Effector memory CD8-positive, alpha-beta T cell (primary cell): ENCODE measurements at regions not wholly inside any gene's neighbourhood (a gene's known extent, or its start where the extent isn't known, plus 50 kb on each side); places are given as distances from the start of the nearest gene placed in this dataset.
"Not testable (repeated sequence)": the region's sequence is repeated elsewhere in the genome, so short reads cannot be mapped to it uniquely, and the experiment has no call there.

ENCODE experiments used
- ATAC-seq: fragments of 150-1000 bp; cut with Tn5 transposase; replicated peaks from 2 replicates; pipeline ENCODE4 v1.10.0; 2021; ENCODE audit warnings: mild to moderate bottlenecking, moderate library complexity
- DNase-seq, 3 experiments: peaks; one replicate each; pipeline ENCODE4 v3.0.0; 2021
- H3K27ac Mint-ChIP-seq, 2 donors: one replicate each; pipeline ENCODE4 v1.8.0; 2022; ENCODE audit warnings: mild to moderate bottlenecking in 2 of 2, mixed read lengths in 2 of 2, moderate library complexity in 2 of 2
- H3K27me3 Mint-ChIP-seq, 2 donors: one replicate each; pipeline ENCODE4 v1.8.0; 2022; ENCODE audit warnings: mixed read lengths in 2 of 2
- H3K36me3 Mint-ChIP-seq: one replicate; pipeline ENCODE4 v1.8.0; 2022; ENCODE audit warnings: mild to moderate bottlenecking, moderate library complexity, mixed read lengths; ENCODE audit not compliant: insufficient read depth
- H3K4me1 Mint-ChIP-seq, 2 donors: one replicate each; pipeline ENCODE4 v1.8.0; 2022; ENCODE audit warnings: low read depth in 2 of 2, mixed read lengths in 2 of 2
- H3K4me3 Mint-ChIP-seq, 2 donors: one replicate each; pipeline ENCODE4 v1.8.0; 2022; ENCODE audit warnings: mild to moderate bottlenecking in 2 of 2, mixed read lengths in 2 of 2, moderate library complexity in 2 of 2
- H3K9me3 Mint-ChIP-seq, 2 donors: one replicate each; pipeline ENCODE4 v1.8.0; 2022; ENCODE audit warnings: mixed read lengths in 2 of 2

DNA sequence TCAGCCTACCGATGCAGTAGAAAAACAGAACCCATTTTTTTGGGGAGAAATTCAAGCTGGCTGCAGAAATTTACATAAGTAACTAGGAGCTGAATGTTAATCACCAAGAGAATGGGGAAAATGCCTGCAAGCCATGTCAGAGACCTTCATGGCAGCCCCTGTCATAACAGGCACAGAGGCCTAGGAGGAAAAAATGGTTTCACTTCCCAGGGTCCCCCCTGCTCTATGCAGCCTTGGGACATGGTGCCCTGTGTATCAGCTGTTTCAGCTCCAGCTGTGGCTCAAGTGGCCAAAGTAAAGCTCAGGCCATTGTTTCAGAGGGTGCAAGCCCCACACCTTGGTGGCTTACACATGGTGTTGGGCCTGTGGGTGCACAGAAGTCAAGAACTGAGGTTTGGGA lies 842.5 kb downstream of the FLRT2 start:
- Mint-ChIP-seq H3K9me3 (peaks cover 7 to 11% of the 10 kb centered on the region in 2 donors), H3K4me1 (no peaks in the 10 kb centered on the region), H3K27ac (no peak overlapping the region), H3K27me3 (no peaks in the 10 kb centered on the region), H3K36me3 (no peaks in the 10 kb centered on the region), H3K4me3 (no peak overlapping the region)
- DNase-seq = no peak
- no peak for ATAC-seq

DNA sequence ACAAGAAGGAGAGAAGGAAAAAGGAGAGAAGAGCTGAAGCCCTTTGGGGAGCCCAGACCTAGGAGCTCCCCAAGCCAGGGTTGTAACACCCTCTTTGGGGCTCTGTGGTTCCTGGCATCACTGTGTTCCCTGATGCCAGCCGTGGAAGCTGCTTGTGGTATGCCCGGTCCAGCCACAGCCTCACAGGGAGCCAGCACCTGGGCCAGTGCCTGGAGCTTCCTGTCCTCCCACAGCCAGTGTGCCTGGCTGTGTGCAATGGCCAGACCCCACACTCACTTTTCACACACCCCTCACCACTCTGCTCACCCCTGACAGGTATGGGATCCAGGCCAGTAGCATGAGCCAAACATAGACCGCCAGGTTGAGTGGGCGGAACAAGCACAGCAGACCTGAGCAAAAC lies 834.7 kb downstream of the FLRT2 start:
- H3K9me3 Mint-ChIP-seq = peaks cover 0 to 8% of the 10 kb centered on the region in 2 donors
- DNase-seq (no peak), ATAC-seq (no peak)
- no peaks in the 10 kb centered on the region for H3K27me3 Mint-ChIP-seq
- no peak overlapping the region for H3K4me3 Mint-ChIP-seq
- no peaks in the 10 kb centered on the region for H3K4me1 Mint-ChIP-seq
- H3K36me3 Mint-ChIP-seq = no peaks in the 10 kb centered on the region
- no peak overlapping the region for H3K27ac Mint-ChIP-seq

DNA sequence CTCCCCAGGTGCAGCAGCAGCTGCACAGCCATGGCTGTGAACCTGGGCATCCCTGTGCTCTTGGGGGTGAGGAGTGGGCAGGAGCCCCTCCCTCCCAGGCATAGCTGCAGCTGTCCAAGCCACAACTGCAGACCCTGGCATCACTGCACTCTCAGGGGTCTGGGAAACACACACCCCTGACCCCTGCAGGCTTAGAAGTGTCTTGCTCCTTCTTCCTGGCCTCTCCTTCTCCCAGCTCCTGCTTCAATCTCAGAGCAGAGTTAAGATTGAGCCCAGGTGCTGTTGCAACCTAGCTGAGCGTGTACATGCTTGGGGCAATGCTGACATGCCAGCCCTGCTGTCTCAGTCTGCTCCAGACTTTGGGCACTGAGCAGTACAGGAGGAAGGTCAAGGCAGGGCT lies 833.6 kb downstream of the FLRT2 start:
- peaks cover 0 to 7% of the 10 kb centered on the region in 2 donors for H3K9me3 Mint-ChIP-seq
- ATAC-seq = no peak
- no peak overlapping the region for H3K27ac Mint-ChIP-seq
- no peaks in the 10 kb centered on the region for H3K4me1 Mint-ChIP-seq
- no peak for DNase-seq
- no peak overlapping the region for H3K4me3 Mint-ChIP-seq
- no peaks in the 10 kb centered on the region for H3K27me3 Mint-ChIP-seq
- H3K36me3 Mint-ChIP-seq = no peaks in the 10 kb centered on the region

DNA sequence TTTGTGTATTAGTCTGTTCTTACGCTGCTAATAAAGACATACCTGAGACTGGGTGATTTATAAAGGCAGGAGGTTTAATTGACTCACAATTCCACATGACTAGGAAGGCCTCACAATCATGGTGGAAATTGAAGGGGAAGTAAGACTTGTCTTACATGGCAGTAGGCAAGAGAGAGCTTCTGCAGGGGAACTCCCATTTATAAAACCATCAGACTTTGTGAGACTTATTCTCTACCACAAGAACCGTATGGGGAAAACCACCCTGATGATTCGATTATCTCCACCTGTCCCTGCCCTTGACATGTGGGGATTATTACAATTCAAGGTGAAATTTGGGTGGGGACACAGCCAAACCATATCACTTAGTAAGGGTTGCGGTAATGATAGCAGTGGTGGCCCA lies 833.1 kb downstream of the FLRT2 start:
- ATAC-seq (no peak), DNase-seq (no peak)
- H3K4me3 Mint-ChIP-seq = no peak overlapping the region
- H3K27me3 Mint-ChIP-seq = no peaks in the 10 kb centered on the region
- no peak overlapping the region for H3K27ac Mint-ChIP-seq
- H3K9me3 Mint-ChIP-seq = peaks cover 0 to 4% of the 10 kb centered on the region in 2 donors
- no peaks in the 10 kb centered on the region for H3K4me1 Mint-ChIP-seq
- no peaks in the 10 kb centered on the region for H3K36me3 Mint-ChIP-seq

DNA sequence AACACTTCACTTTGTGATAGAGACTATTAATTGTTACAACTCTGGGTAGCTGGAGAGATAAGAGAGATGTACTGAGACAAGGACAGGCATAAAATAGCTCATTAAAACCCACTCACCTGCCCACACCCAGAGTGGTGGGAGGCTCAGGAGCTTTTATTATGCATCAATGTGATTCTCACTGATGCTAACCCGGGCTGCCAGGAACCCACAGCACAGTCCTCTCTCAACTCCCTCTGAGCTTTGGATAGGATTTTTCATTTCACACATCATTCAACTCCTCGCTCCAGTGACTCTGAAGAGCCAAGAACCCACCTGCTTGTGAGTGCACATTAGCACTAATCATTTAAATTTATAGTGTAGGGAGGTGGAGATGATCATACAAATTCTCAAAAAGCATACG lies 827.9 kb downstream of the FLRT2 start:
- ATAC-seq = no peak
- peaks cover 0 to 7% of the 10 kb centered on the region in 2 donors for H3K9me3 Mint-ChIP-seq
- H3K27ac Mint-ChIP-seq = no peak overlapping the region
- no peaks in the 10 kb centered on the region for H3K27me3 Mint-ChIP-seq
- H3K36me3 Mint-ChIP-seq = no peaks in the 10 kb centered on the region
- no peaks in the 10 kb centered on the region for H3K4me1 Mint-ChIP-seq
- no peak overlapping the region for H3K4me3 Mint-ChIP-seq
- no peak for DNase-seq

DNA sequence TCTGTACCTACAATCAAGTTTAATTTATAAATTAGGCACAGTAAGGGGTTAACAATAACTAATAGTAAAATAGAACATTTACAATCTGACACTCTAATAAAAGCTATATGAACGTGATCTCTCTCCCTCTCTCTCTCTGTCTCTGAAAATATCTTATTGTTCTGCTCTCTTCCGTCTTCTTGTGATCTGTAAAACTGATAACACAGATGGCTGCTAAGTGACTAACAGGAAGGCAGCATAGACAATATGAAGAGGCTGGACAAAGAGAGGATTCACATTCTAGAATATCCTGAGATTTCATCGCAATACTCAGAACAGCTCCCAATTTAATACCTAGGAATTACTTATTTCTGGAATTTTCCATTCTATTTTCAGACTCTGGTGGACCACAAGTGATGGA lies 827.2 kb downstream of the FLRT2 start:
- Mint-ChIP-seq H3K36me3 (no peaks in the 10 kb centered on the region), H3K9me3 (peaks cover 0 to 8% of the 10 kb centered on the region in 2 donors), H3K27ac (no peak overlapping the region), H3K27me3 (no peaks in the 10 kb centered on the region), H3K4me1 (no peaks in the 10 kb centered on the region), H3K4me3 (no peak overlapping the region)
- ATAC-seq = no peak
- DNase-seq = no peak

DNA sequence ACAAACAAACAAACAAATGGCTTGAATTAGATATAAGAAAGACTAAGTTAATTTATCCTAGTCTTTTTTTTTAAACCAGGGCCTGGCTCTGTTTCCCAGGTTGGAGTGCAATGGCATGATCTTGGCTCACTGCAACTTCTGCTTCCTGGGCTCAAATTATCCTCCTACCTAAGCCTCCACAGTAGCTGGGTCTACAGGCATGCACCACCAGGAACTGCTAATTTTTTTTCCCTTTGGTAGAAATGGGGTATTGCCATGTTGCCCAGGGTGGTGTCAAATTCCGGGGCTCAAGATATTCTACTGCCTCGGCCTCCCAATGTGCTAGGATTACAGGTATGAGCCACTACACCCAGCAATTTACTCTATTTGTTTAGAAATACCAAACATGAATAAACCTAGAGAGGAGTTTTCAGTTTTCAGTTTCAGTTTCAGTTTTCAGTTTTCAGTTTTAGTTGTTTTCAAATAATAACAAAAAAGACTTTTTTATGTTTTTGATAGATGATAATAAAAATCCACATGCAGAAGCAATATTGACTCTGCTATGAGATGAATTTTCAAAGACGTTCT lies 817.0 kb downstream of the FLRT2 start:
- Mint-ChIP-seq H3K9me3 (peaks cover 0 to 1% of the 10 kb centered on the region in 2 donors), H3K27ac (peak overlapping the region; percentile 32 to 87), H3K36me3 (no peaks in the 10 kb centered on the region), H3K4me1 (peaks cover 0 to 6% of the 10 kb centered on the region in 2 donors), H3K27me3 (no peaks in the 10 kb centered on the region), H3K4me3 (peak overlapping the region; percentile 39 to 60)
- no peak for DNase-seq
- ATAC-seq = no peak

DNA sequence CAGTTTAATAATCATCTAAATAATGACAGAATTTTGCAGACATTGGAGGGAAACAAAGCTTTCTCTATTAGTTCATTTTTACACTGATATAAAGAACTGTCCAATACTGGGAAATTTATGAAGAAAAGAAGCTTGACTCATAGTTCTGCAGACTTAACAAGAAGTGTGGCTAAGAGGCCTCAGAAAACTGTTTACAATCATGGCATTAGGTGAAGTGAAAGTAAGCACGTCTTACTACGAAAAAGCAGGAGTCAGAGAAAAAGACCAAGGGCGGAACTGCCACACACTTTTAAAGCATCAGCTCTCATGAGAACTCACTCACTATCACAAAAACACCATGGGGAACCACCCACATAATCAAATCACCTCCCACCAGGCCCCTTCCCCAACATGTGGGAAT lies 804.4 kb downstream of the FLRT2 start:
- no peak for ATAC-seq
- Mint-ChIP-seq H3K4me1 (no peaks in the 10 kb centered on the region), H3K27me3 (no peaks in the 10 kb centered on the region), H3K36me3 (no peaks in the 10 kb centered on the region), H3K9me3 (peaks cover 0 to 2% of the 10 kb centered on the region in 2 donors), H3K27ac (no peak overlapping the region), H3K4me3 (no peak overlapping the region)
- DNase-seq = no peak

DNA sequence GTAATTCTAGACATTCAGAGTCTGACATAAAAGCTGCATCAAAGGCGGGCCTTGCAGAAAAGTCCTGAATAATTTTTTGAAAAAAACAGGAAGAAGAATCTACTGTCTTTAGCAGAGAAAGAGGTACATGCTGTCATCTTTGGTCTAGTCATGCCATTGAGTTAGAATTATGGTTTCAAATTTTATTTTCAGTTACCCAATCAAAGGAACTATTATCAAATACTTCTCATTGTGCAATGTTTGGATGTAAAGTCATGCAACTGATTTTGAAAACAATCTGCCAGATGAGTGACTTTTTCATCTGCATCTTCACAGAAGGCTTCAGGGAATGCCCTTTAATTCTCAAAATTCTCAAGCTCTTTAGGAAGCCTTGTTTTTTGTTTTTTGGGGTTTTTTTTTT lies 803.5 kb downstream of the FLRT2 start:
- H3K4me1 Mint-ChIP-seq = no peaks in the 10 kb centered on the region
- ATAC-seq (no peak), DNase-seq (no peak)
- H3K9me3 Mint-ChIP-seq = peaks cover 0 to 4% of the 10 kb centered on the region in 2 donors
- H3K27me3 Mint-ChIP-seq = no peaks in the 10 kb centered on the region
- H3K4me3 Mint-ChIP-seq = no peak overlapping the region
- no peaks in the 10 kb centered on the region for H3K36me3 Mint-ChIP-seq
- H3K27ac Mint-ChIP-seq = no peak overlapping the region

DNA sequence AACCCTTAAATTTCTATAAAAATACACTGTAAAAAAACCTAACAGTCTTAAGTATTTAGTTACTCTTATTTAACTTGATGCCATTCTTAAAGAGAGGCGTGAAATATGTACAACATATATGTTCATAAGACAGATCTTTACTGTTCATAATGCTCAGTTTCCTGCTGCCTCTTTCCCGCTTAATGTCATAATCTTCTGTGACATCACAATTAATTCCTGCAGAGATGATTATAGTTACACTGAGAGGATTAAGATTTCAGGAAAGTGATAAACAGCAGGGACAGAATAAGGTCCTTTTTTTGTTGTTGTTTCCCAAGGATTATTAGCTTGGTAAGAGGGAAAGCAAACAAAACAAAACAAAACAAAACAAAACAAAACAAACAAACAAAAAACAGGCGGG lies 801.4 kb downstream of the FLRT2 start:
- Mint-ChIP-seq H3K4me3 (no peak overlapping the region), H3K36me3 (no peaks in the 10 kb centered on the region), H3K27me3 (no peaks in the 10 kb centered on the region), H3K4me1 (no peaks in the 10 kb centered on the region), H3K27ac (no peak overlapping the region), H3K9me3 (peaks cover 0 to 4% of the 10 kb centered on the region in 2 donors)
- ATAC-seq (no peak), DNase-seq (no peak)

DNA sequence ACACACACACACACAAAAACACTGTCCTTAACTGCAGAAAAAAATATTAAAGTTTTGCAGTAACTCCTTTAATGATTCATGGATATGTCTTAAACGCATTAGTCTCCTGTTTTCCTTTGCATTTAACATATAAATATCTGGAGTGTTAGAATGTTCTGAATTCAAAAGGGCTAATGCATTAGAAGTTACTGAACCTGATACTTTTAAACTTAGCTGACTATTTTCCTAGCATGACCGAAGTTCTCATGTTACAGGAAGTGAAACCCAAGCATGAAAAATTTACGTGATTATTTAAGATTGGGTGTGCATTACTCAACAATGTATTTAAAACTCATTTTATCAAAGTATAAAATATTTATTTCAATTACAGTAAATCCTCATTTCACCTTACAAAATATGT lies 791.2 kb downstream of the FLRT2 start:
- no peak overlapping the region for H3K27ac Mint-ChIP-seq
- H3K36me3 Mint-ChIP-seq = no peaks in the 10 kb centered on the region
- H3K27me3 Mint-ChIP-seq = no peaks in the 10 kb centered on the region
- peaks cover 8 to 9% of the 10 kb centered on the region in 2 donors for H3K9me3 Mint-ChIP-seq
- no peak overlapping the region for H3K4me3 Mint-ChIP-seq
- ATAC-seq = no peak
- no peaks in the 10 kb centered on the region for H3K4me1 Mint-ChIP-seq
- no peak for DNase-seq

DNA sequence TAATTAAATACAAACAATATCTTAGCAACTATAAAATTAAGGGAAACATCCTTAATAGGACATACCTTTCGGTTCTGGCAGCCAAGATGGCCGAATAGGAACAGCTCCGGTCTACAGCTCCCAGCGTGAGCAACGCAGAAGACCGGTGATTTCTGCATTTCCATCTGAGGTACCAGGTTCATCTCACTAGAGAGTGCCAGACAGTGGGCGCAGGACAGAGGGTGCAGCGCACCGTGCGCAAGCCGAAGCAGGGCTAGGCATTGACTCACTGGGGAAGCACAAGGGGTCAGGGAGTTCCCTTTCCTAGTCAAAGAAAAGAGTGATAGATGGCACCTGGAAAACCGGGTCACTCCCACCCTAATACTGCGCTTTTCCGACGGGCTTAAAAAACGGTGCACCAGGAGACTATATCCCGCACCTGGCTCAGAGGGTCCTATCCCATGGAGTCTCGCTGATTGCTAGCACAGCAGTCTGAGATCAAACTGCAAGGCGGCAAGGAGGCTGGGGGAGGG lies 782.3 kb downstream of the FLRT2 start:
- H3K27me3 Mint-ChIP-seq, H3K36me3 Mint-ChIP-seq, DNase-seq, H3K9me3 Mint-ChIP-seq, H3K4me1 Mint-ChIP-seq, H3K4me3 Mint-ChIP-seq, ATAC-seq, H3K27ac Mint-ChIP-seq: not testable (repeated sequence)

DNA sequence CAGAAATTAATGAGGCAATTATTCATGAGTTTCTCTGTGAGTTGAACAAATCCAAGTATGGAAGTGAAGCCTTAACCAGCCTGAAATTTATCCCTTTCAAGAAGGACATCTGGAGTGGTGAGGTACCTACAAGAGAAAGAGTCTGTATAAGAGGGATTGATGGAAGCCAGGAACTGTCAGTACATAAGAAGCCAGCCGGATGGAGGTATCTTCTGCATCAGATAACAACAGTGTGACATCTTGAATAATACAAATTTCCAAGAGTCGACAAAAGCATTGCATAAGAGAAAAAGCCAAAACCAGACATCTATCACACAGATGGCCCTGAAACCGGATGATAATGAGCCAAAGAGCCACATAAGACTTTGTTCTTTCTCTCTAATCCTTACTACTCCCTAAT lies 781.2 kb downstream of the FLRT2 start:
- Mint-ChIP-seq H3K4me3 (no peak overlapping the region), H3K4me1 (no peaks in the 10 kb centered on the region), H3K9me3 (peaks cover 7 to 8% of the 10 kb centered on the region in 2 donors), H3K27ac (no peak overlapping the region), H3K27me3 (no peaks in the 10 kb centered on the region), H3K36me3 (no peaks in the 10 kb centered on the region)
- DNase-seq (no peak), ATAC-seq (no peak)

DNA sequence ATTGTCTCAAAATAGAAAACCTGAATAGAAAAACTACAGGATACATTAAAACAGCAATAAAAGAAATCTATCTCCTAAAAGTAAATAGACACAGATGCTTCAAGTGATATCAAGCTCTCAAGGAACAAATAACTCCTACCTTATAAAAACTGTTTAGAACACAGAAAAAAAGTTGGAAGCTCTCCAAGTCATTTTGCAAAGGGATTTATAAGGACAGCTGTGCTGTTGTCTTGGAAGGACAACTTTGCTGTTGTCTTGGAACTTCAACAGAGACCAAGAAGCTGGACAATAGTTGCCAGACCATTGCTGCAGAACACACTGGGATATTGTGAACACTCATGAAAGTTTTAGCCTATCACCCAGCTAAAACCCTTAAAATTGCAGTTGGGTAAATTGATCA lies 780.7 kb downstream of the FLRT2 start:
- Mint-ChIP-seq H3K36me3 (no peaks in the 10 kb centered on the region), H3K27me3 (no peaks in the 10 kb centered on the region), H3K9me3 (peaks cover 7 to 8% of the 10 kb centered on the region in 2 donors), H3K4me3 (no peak overlapping the region), H3K4me1 (no peaks in the 10 kb centered on the region), H3K27ac (no peak overlapping the region)
- no peak for DNase-seq
- ATAC-seq = no peak

DNA sequence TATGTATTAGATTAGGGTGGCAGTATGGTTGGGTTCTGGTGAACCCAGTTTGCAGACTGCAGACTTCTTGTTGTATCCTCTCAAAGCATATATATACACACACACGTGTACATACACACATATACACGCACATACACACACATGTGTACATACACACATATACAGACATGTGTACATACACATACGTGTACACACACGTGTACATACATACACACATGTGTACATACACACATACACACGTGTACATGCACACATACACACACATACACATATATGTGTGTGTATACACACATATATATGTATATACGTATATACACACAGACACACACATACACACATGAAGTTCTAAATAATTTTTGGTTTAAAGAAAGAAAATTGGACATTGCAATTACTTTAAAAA lies 780.2 kb downstream of the FLRT2 start:
- H3K36me3 Mint-ChIP-seq = no peaks in the 10 kb centered on the region
- ATAC-seq = no peak
- no peak overlapping the region for H3K4me3 Mint-ChIP-seq
- no peaks in the 10 kb centered on the region for H3K27me3 Mint-ChIP-seq
- H3K4me1 Mint-ChIP-seq = no peaks in the 10 kb centered on the region
- H3K27ac Mint-ChIP-seq = no peak overlapping the region
- H3K9me3 Mint-ChIP-seq = peaks cover 7 to 8% of the 10 kb centered on the region in 2 donors
- no peak for DNase-seq
